DND-41 (cell line): ENCODE measurements at regions not wholly inside any gene's neighbourhood (a gene's known extent, or its start where the extent isn't known, plus 50 kb on each side); places are given as distances from the start of the nearest gene placed in this dataset.

Experiments
- ATAC-seq: fragments of 200-7000 bp; cut with Tn5 transposase; 3 replicates; pipeline ENCODE4 v1.9.1; 2021; ENCODE audit warnings: low read depth; ENCODE audit not compliant: insufficient read depth
- DNase-seq: peaks from one replicate; pipeline ENCODE4 v3.0.0-alpha.2; 2020
- H2AFZ ChIP-seq: 2 replicates; pipeline ENCODE4 v1.6.0; 2012; ENCODE audit warnings: low read depth, low read length
- H3K27ac ChIP-seq: 2 replicates; pipeline ENCODE4 v1.5.1; 2012; ENCODE audit warnings: low read length, inconsistent platforms
- H3K27me3 ChIP-seq: fragments of 200-600 bp; sonication (generic); 2 replicates; pipeline ENCODE4 v1.6.0; 2012; ENCODE audit warnings: low read length, mild to moderate bottlenecking, inconsistent platforms; ENCODE audit not compliant: insufficient read depth, poor library complexity
- H3K36me3 ChIP-seq: 2 replicates; pipeline ENCODE4 v1.5.1; 2012; ENCODE audit warnings: low read length, inconsistent platforms; ENCODE audit not compliant: insufficient read depth
- H3K4me1 ChIP-seq: 2 replicates; pipeline ENCODE4 v1.5.1; 2012; ENCODE audit warnings: mild to moderate bottlenecking, low read length; ENCODE audit not compliant: insufficient read depth
- H3K4me2 ChIP-seq: 2 replicates; pipeline ENCODE4 v1.6.0; 2012; ENCODE audit warnings: mild to moderate bottlenecking, moderate library complexity, low read length, inconsistent platforms; ENCODE audit not compliant: insufficient read depth
- H3K4me3 ChIP-seq, 2 experiments: fragments of 200-600 bp in 1 of 2; shearing (Covaris generic) in 1 of 2; 2 replicates each; pipeline ENCODE4 v1.5.1; 2012 to 2016; ENCODE audit warnings: inconsistent platforms in 2 of 2, low read length in 2 of 2, mild to moderate bottlenecking in 2 of 2, low read depth in 1 of 2, moderate library complexity in 1 of 2
- H3K79me2 ChIP-seq: 2 replicates; pipeline ENCODE4 v1.6.0; 2012; ENCODE audit warnings: low read length, inconsistent platforms; ENCODE audit not compliant: insufficient read depth
- H3K9ac ChIP-seq: 2 replicates; pipeline ENCODE4 v1.6.0; 2012; ENCODE audit warnings: low read depth, mild to moderate bottlenecking, inconsistent platforms, low read length, moderate library complexity
- H3K9me3 ChIP-seq: 2 replicates; pipeline ENCODE4 v1.5.1; 2012; ENCODE audit warnings: low read length, moderate library complexity, mild to moderate bottlenecking, inconsistent platforms; ENCODE audit not compliant: insufficient read depth, severe bottlenecking
- H4K20me1 ChIP-seq: 2 replicates; pipeline ENCODE4 v1.6.0; 2012; ENCODE audit warnings: low read length; ENCODE audit not compliant: insufficient read depth
- CTCF ChIP-seq: IDR thresholded peaks from 2 replicates; pipeline ENCODE4 v1.5.1; 2012; ENCODE audit warnings: borderline replicate concordance, low read length, moderate library complexity, mild to moderate bottlenecking; ENCODE audit not compliant: poor library complexity, severe bottlenecking; ENCODE audit errors: extremely low read depth
- EZH2 ChIP-seq: IDR thresholded peaks from 3 replicates; pipeline ENCODE4 v1.6.1; 2012; ENCODE audit warnings: borderline replicate concordance, low read depth, mild to moderate bottlenecking, moderate library complexity, low read length, inconsistent platforms; ENCODE audit not compliant: severe bottlenecking

- DNase-seq (no peak), ATAC-seq (no peak)
- no peaks in the 10 kb centered on the region for H4K20me1 ChIP-seq
- H3K79me2 ChIP-seq, result no peaks in the 10 kb centered on the region
- H3K9me3 ChIP-seq, result no peaks in the 10 kb centered on the region
- no peaks in the 10 kb centered on the region for H3K27me3 ChIP-seq
- H3K9ac ChIP-seq, result no peak overlapping the region
- H3K27ac ChIP-seq, result no peak overlapping the region
- H3K4me2 ChIP-seq, result no peak overlapping the region
- H3K4me1 ChIP-seq, result no peaks in the 10 kb centered on the region
- H2AFZ ChIP-seq, result no peak overlapping the region
- H3K36me3 ChIP-seq, result no peaks in the 10 kb centered on the region
- no peak overlapping the region for H3K4me3 ChIP-seq
- TF ChIP-seq CTCF (no peak), EZH2 (no peak)
These were observed 257.7 kb downstream of the DIPK2A start for GRCh38 chr3:144229330-144229729.

GRCh38 chr3:144229953-144230352, 258.3 kb downstream of the DIPK2A start:
- Histone ChIP-seq H3K9me3 (no peaks in the 10 kb centered on the region), H3K9ac (no peak overlapping the region), H3K4me3 (no peak overlapping the region), H3K4me1 (no peaks in the 10 kb centered on the region), H3K36me3 (no peaks in the 10 kb centered on the region), H4K20me1 (no peaks in the 10 kb centered on the region), H2AFZ (no peak overlapping the region), H3K27me3 (no peaks in the 10 kb centered on the region), H3K27ac (no peak overlapping the region), H3K4me2 (no peak overlapping the region), H3K79me2 (no peaks in the 10 kb centered on the region)
- no peak for ATAC-seq
- TF ChIP-seq CTCF (no peak), EZH2 (no peak)
- no peak for DNase-seq

- ATAC-seq, result no peak
- Histone ChIP-seq H3K9me3 (no peaks in the 10 kb centered on the region), H3K4me1 (no peaks in the 10 kb centered on the region), H2AFZ (no peak overlapping the region), H3K9ac (no peak overlapping the region), H3K4me3 (no peak overlapping the region), H4K20me1 (no peaks in the 10 kb centered on the region), H3K27ac (no peak overlapping the region), H3K36me3 (no peaks in the 10 kb centered on the region), H3K4me2 (no peak overlapping the region), H3K27me3 (no peaks in the 10 kb centered on the region), H3K79me2 (no peaks in the 10 kb centered on the region)
- TF ChIP-seq CTCF (no peak), EZH2 (no peak)
- DNase-seq, result no peak
These were observed 263.9 kb downstream of the DIPK2A start for GRCh38 chr3:144235489-144235888.

- H4K20me1 ChIP-seq, result no peaks in the 10 kb centered on the region
- no peak overlapping the region for H3K9ac ChIP-seq
- H2AFZ ChIP-seq, result no peak overlapping the region
- H3K36me3 ChIP-seq, result no peaks in the 10 kb centered on the region
- no peak overlapping the region for H3K27ac ChIP-seq
- DNase-seq, result no peak
- no peak for ATAC-seq
- H3K4me1 ChIP-seq, result no peaks in the 10 kb centered on the region
- no peaks in the 10 kb centered on the region for H3K79me2 ChIP-seq
- H3K4me2 ChIP-seq, result no peak overlapping the region
- no peaks in the 10 kb centered on the region for H3K27me3 ChIP-seq
- TF ChIP-seq CTCF, result no peak
- TF ChIP-seq EZH2, result no peak
- no peaks in the 10 kb centered on the region for H3K9me3 ChIP-seq
- H3K4me3 ChIP-seq, result no peak overlapping the region
These were observed 265.7 kb downstream of the DIPK2A start for GRCh38 chr3:144237351-144237750.
